Neural cell (in vitro differentiated cells): ENCODE measurements at regions not wholly inside any gene's neighbourhood (a gene's known extent, or its start where the extent isn't known, plus 50 kb on each side); places are given as distances from the start of the nearest gene placed in this dataset.

Experiments used
- H2AFZ ChIP-seq: fragments of 200-600, 300-800 bp; sonication (generic), shearing (Covaris generic); 2 replicates; pipeline ENCODE4 v1.6.0; 2014; ENCODE audit warnings: low read depth, mild to moderate bottlenecking, antibody characterized with exemption, low read length, moderate library complexity
- H3F3A ChIP-seq: fragments of 200-600 bp; shearing (Covaris generic); 2 replicates; pipeline ENCODE4 v1.6.1; 2016; ENCODE audit warnings: mild to moderate bottlenecking, moderate library complexity, mixed read lengths, antibody characterized with exemption, low read length; ENCODE audit not compliant: insufficient read depth, poor library complexity, severe bottlenecking
- H3K27ac ChIP-seq: fragments of 200-600, 300-800 bp; sonication (generic), shearing (Covaris generic); 2 replicates; pipeline ENCODE4 v1.5.1; 2014; ENCODE audit warnings: mild to moderate bottlenecking, low read length, moderate library complexity
- H3K27me3 ChIP-seq: fragments of 300-800, 200-600 bp; sonication (generic), shearing (Covaris generic); 2 replicates; pipeline ENCODE4 v1.6.0; 2014; ENCODE audit warnings: mild to moderate bottlenecking, low read depth, low read length, moderate library complexity; ENCODE audit not compliant: insufficient read depth
- H3K36me3 ChIP-seq: fragments of 300-800, 200-600 bp; sonication (generic), shearing (Covaris generic); 2 replicates; pipeline ENCODE4 v1.5.1; 2014; ENCODE audit warnings: mild to moderate bottlenecking, antibody characterized with exemption, low read length, moderate library complexity; ENCODE audit not compliant: insufficient read depth
- H3K4me2 ChIP-seq: fragments of 300-800, 200-600 bp; sonication (generic), shearing (Covaris generic); 2 replicates; pipeline ENCODE4 v1.6.0; 2014; ENCODE audit warnings: mild to moderate bottlenecking, low read length
- H3K4me3 ChIP-seq: fragments of 300-800, 200-600 bp; sonication (generic), shearing (Covaris generic); 2 replicates; pipeline ENCODE4 v1.5.1; 2014; ENCODE audit warnings: mild to moderate bottlenecking, low read length, moderate library complexity
- H3K79me2 ChIP-seq: fragments of 200-600 bp; shearing (Covaris generic); replicated peaks from 2 replicates; pipeline ENCODE4 v1.6.0; 2014; ENCODE audit warnings: mild to moderate bottlenecking, low read length, moderate library complexity; ENCODE audit not compliant: insufficient read depth
- H3K9ac ChIP-seq: fragments of 300-800, 200-600 bp; sonication (generic), shearing (Covaris generic); 2 replicates; pipeline ENCODE4 v1.6.1; 2016; ENCODE audit warnings: mild to moderate bottlenecking, low read length, mixed read lengths
- H3K9me2 ChIP-seq: fragments of 200-600 bp; shearing (Covaris generic); 2 replicates; pipeline ENCODE4 v1.6.1; 2016; ENCODE audit warnings: mild to moderate bottlenecking, low read length, mixed read lengths; ENCODE audit not compliant: insufficient read depth
- H3K9me3 ChIP-seq: fragments of 200-600, 300-800 bp; sonication (generic), shearing (Covaris generic); 2 replicates; pipeline ENCODE4 v1.6.1; 2016; ENCODE audit warnings: mild to moderate bottlenecking, mixed run types, low read length, moderate library complexity, mixed read lengths
- H4K20me1 ChIP-seq: fragments of 200-600 bp; shearing (Covaris generic); 2 replicates; pipeline ENCODE4 v1.6.1; 2016; ENCODE audit warnings: mild to moderate bottlenecking, mixed run types; ENCODE audit not compliant: insufficient read depth
- EP300 ChIP-seq: fragments of 450-650 bp; conservative IDR thresholded peaks from 2 replicates; pipeline ENCODE4 v1.6.1; 2014; ENCODE audit warnings: antibody characterized with exemption, mild to moderate bottlenecking, moderate library complexity; ENCODE audit not compliant: poor library complexity, severe bottlenecking
- EZH2 ChIP-seq: fragments of 200-600, 300-800 bp; shearing (Covaris generic), sonication (generic); IDR thresholded peaks from 2 replicates; pipeline ENCODE4 v1.6.1; 2014; ENCODE audit warnings: antibody characterized with exemption, low read length, borderline replicate concordance, mild to moderate bottlenecking; ENCODE audit not compliant: insufficient read depth, poor library complexity, severe bottlenecking
- MXI1 ChIP-seq: fragments of 450-650 bp; conservative IDR thresholded peaks from 2 replicates; pipeline ENCODE4 v1.6.1; 2014; ENCODE audit warnings: antibody characterized with exemption, mild to moderate bottlenecking; ENCODE audit not compliant: poor library complexity, severe bottlenecking
- POLR2AphosphoS5 ChIP-seq: IDR thresholded peaks from 2 replicates; pipeline ENCODE4 v1.6.1; 2012
- RAD21 ChIP-seq: fragments of 450-650 bp; conservative IDR thresholded peaks from 2 replicates; pipeline ENCODE4 v1.6.1; 2014; ENCODE audit warnings: antibody characterized with exemption, mild to moderate bottlenecking, moderate library complexity
- SMC3 ChIP-seq: fragments of 450-650 bp; conservative IDR thresholded peaks from 2 replicates; pipeline ENCODE4 v1.6.1; 2014; ENCODE audit warnings: antibody characterized with exemption, mild to moderate bottlenecking, moderate library complexity; ENCODE audit not compliant: poor library complexity
- TAF1 ChIP-seq: IDR thresholded peaks from 2 replicates; pipeline ENCODE4 v1.6.1; 2012; ENCODE audit warnings: low read depth
- TF ChIP-seq, protein P1 (sequence below): IDR thresholded peaks from 2 replicates; pipeline ENCODE4 v1.6.1; 2012; ENCODE audit warnings: borderline replicate concordance
- TF ChIP-seq, protein P2 (sequence below): fragments of 450-650 bp; IDR thresholded peaks from 2 replicates; pipeline ENCODE4 v1.5.1; 2014; ENCODE audit warnings: antibody characterized with exemption, mild to moderate bottlenecking, moderate library complexity; ENCODE audit not compliant: poor library complexity, severe bottlenecking

DNA sequence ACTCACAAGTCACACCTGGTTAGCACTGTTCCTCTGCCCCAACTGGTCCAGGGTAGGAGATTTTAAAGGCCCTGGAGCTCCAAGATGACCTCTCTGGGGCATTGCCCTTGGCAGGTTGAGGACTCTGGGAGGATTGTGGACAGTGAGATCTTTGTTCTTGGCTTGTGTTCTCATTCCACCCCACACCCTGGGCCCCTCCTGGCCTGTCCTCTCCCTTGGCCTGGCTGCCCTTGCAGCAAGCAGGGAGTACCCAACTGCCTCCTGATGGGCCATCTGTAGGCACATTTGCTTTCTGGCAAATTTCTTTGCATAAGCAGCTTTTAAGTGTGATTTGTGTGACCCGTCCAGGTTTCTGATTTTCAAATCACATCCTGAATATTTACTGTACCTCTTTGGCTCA, 239.6 kb downstream of the UTP18 start:
- TF ChIP-seq EP300 (no peak), MXI1 (no peak), TAF1 (no peak), SMC3 (no peak)
- TF ChIP-seq, protein P1, sequence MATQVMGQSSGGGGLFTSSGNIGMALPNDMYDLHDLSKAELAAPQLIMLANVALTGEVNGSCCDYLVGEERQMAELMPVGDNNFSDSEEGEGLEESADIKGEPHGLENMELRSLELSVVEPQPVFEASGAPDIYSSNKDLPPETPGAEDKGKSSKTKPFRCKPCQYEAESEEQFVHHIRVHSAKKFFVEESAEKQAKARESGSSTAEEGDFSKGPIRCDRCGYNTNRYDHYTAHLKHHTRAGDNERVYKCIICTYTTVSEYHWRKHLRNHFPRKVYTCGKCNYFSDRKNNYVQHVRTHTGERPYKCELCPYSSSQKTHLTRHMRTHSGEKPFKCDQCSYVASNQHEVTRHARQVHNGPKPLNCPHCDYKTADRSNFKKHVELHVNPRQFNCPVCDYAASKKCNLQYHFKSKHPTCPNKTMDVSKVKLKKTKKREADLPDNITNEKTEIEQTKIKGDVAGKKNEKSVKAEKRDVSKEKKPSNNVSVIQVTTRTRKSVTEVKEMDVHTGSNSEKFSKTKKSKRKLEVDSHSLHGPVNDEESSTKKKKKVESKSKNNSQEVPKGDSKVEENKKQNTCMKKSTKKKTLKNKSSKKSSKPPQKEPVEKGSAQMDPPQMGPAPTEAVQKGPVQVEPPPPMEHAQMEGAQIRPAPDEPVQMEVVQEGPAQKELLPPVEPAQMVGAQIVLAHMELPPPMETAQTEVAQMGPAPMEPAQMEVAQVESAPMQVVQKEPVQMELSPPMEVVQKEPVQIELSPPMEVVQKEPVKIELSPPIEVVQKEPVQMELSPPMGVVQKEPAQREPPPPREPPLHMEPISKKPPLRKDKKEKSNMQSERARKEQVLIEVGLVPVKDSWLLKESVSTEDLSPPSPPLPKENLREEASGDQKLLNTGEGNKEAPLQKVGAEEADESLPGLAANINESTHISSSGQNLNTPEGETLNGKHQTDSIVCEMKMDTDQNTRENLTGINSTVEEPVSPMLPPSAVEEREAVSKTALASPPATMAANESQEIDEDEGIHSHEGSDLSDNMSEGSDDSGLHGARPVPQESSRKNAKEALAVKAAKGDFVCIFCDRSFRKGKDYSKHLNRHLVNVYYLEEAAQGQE, result no peak

DNA sequence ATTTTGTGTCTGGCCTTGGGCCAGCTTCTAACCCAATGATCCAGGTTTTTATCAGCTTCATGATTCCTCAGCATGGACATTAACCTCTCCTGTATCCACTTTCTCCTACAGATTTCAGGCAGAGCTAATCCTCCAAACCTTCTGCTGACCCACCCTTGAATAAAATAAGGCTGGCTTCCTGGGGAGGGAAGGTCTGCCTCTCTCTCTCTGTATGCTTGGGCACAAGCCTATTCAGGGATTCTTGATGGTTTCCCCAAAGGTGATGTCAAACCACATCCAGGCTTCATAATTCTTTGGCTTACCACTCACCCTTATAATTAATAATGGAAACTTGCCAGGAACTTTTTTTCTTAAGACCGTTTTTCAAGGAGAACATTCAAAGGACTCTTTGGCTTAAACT, 240.1 kb downstream of the UTP18 start:
- TF ChIP-seq, protein P2, sequence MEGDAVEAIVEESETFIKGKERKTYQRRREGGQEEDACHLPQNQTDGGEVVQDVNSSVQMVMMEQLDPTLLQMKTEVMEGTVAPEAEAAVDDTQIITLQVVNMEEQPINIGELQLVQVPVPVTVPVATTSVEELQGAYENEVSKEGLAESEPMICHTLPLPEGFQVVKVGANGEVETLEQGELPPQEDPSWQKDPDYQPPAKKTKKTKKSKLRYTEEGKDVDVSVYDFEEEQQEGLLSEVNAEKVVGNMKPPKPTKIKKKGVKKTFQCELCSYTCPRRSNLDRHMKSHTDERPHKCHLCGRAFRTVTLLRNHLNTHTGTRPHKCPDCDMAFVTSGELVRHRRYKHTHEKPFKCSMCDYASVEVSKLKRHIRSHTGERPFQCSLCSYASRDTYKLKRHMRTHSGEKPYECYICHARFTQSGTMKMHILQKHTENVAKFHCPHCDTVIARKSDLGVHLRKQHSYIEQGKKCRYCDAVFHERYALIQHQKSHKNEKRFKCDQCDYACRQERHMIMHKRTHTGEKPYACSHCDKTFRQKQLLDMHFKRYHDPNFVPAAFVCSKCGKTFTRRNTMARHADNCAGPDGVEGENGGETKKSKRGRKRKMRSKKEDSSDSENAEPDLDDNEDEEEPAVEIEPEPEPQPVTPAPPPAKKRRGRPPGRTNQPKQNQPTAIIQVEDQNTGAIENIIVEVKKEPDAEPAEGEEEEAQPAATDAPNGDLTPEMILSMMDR, result no peak
- TF ChIP-seq MXI1 (no peak), TAF1 (no peak), RAD21 (no peak), POLR2AphosphoS5 (no peak), SMC3 (no peak), EP300 (no peak), EZH2 (no peak)
- TF ChIP-seq, protein P1, result no peak
- no peaks in the 10 kb centered on the region for H3K27me3 ChIP-seq

More for the DNA sequence above, 239.6 kb downstream of the UTP18 start:
- Histone ChIP-seq H3K9me3 (no peaks in the 10 kb centered on the region), H3K9me2 (no peaks in the 10 kb centered on the region), H3K27me3 (no peaks in the 10 kb centered on the region), H3K79me2 (no peaks in the 10 kb centered on the region), H3K36me3 (no peaks in the 10 kb centered on the region), H3K27ac (no peak overlapping the region), H3K4me3 (no peak overlapping the region), H4K20me1 (no peaks in the 10 kb centered on the region), H2AFZ (no peak overlapping the region), H3K9ac (no peak overlapping the region), H3F3A (no peaks in the 10 kb centered on the region), H3K4me2 (no peak overlapping the region)

More for the DNA sequence above, 240.1 kb downstream of the UTP18 start:
- no peaks in the 10 kb centered on the region for H3K9me2 ChIP-seq
- no peak overlapping the region for H3K27ac ChIP-seq
- H3K79me2 ChIP-seq, result no peaks in the 10 kb centered on the region
- H3K36me3 ChIP-seq, result no peaks in the 10 kb centered on the region
- H4K20me1 ChIP-seq, result no peaks in the 10 kb centered on the region
- H2AFZ ChIP-seq, result no peak overlapping the region
- H3K9ac ChIP-seq, result no peak overlapping the region
- H3K9me3 ChIP-seq, result no peaks in the 10 kb centered on the region
- H3F3A ChIP-seq, result no peaks in the 10 kb centered on the region
- no peak overlapping the region for H3K4me3 ChIP-seq
- no peak overlapping the region for H3K4me2 ChIP-seq
